KOPT-K1 (cell line): ENCODE measurements at regions not wholly inside any gene's neighbourhood (a gene's known extent, or its start where the extent isn't known, plus 50 kb on each side); places are given as distances from the start of the nearest gene placed in this dataset.
A peak's percentile ranks its signal among the peaks of the same experiment; 100 is the strongest.
"Not testable (repeated sequence)": the region's sequence is repeated elsewhere in the genome, so short reads cannot be mapped to it uniquely, and the experiment has no call there.

ENCODE experiments used
- H3K27ac ChIP-seq: fragments of 200-600 bp; sonication (generic); 2 replicates; pipeline ENCODE4 v1.5.1; 2016; ENCODE audit warnings: antibody characterized with exemption, mild to moderate bottlenecking, low read depth, low read length; ENCODE audit not compliant: poor library complexity, severe bottlenecking
- H3K36me3 ChIP-seq: fragments of 200-600 bp; sonication (generic); 2 replicates; pipeline ENCODE4 v1.5.1; 2017; ENCODE audit warnings: antibody characterized with exemption, mild to moderate bottlenecking, low read length, moderate library complexity; ENCODE audit not compliant: insufficient read depth
- H3K9me3 ChIP-seq: fragments of 200-600 bp; sonication (generic); 2 replicates; pipeline ENCODE4 v1.5.1; 2017; ENCODE audit warnings: antibody characterized with exemption, low read length, mild to moderate bottlenecking; ENCODE audit not compliant: insufficient read depth, poor library complexity, severe bottlenecking

- Histone ChIP-seq H3K36me3 (no peaks in the 10 kb centered on the region), H3K9me3 (no peaks in the 10 kb centered on the region), H3K27ac (no peak overlapping the region)
Observed at GRCh38 chr1:101185421-101185820, 51.4 kb upstream of the S1PR1 start.

- Histone ChIP-seq H3K36me3 (no peaks in the 10 kb centered on the region), H3K27ac (no peak overlapping the region), H3K9me3 (no peaks in the 10 kb centered on the region)
Observed at GRCh38 chr1:101183388-101183699, 53.5 kb upstream of the S1PR1 start.

GRCh38 chr1:101182627-101183387, 54.0 kb upstream of the S1PR1 start:
- no peak overlapping the region for H3K27ac ChIP-seq
- H3K9me3 ChIP-seq, result no peaks in the 10 kb centered on the region
- H3K36me3 ChIP-seq, result no peaks in the 10 kb centered on the region

GRCh38 chr1:101181930-101182329, 54.9 kb upstream of the S1PR1 start:
- H3K27ac ChIP-seq, result no peak overlapping the region
- no peaks in the 10 kb centered on the region for H3K9me3 ChIP-seq
- H3K36me3 ChIP-seq, result no peaks in the 10 kb centered on the region

- no peaks in the 10 kb centered on the region for H3K36me3 ChIP-seq
- peak overlapping the region; percentile 67 for H3K27ac ChIP-seq
Observed at GRCh38 chr1:101178688-101179491, 57.9 kb upstream of the S1PR1 start.

GRCh38 chr1:101178341-101178687, 58.5 kb upstream of the S1PR1 start:
- no peaks in the 10 kb centered on the region for H3K36me3 ChIP-seq
- H3K9me3 ChIP-seq, result no peaks in the 10 kb centered on the region
- H3K27ac ChIP-seq, result peak overlapping the region; percentile 67

More at GRCh38 chr1:101178688-101179491, 57.9 kb upstream of the S1PR1 start:
- no peaks in the 10 kb centered on the region for H3K9me3 ChIP-seq

- Histone ChIP-seq H3K36me3 (no peaks in the 10 kb centered on the region), H3K27ac (no peak overlapping the region), H3K9me3 (no peaks in the 10 kb centered on the region)
Observed at GRCh38 chr1:101175886-101176285, 60.9 kb upstream of the S1PR1 start.

- Histone ChIP-seq H3K27ac (no peak overlapping the region), H3K9me3 (no peaks in the 10 kb centered on the region), H3K36me3 (no peaks in the 10 kb centered on the region)
Observed at GRCh38 chr1:101175466-101175865, 61.4 kb upstream of the S1PR1 start.

GRCh38 chr1:101174722-101175121, 62.1 kb upstream of the S1PR1 start:
- no peaks in the 10 kb centered on the region for H3K36me3 ChIP-seq
- H3K27ac ChIP-seq, result no peak overlapping the region
- H3K9me3 ChIP-seq, result no peaks in the 10 kb centered on the region

GRCh38 chr1:101174298-101174697, 62.5 kb upstream of the S1PR1 start:
- not testable (repeated sequence) for H3K27ac ChIP-seq, H3K36me3 ChIP-seq, H3K9me3 ChIP-seq

GRCh38 chr1:101170506-101171050, 66.2 kb upstream of the S1PR1 start:
- Histone ChIP-seq H3K36me3 (no peaks in the 10 kb centered on the region), H3K27ac (no peak overlapping the region), H3K9me3 (no peaks in the 10 kb centered on the region)

- Histone ChIP-seq H3K36me3 (no peaks in the 10 kb centered on the region), H3K9me3 (no peaks in the 10 kb centered on the region), H3K27ac (no peak overlapping the region)
Observed at GRCh38 chr1:101167891-101168290, 68.9 kb upstream of the S1PR1 start.

- Histone ChIP-seq H3K27ac (no peak overlapping the region), H3K36me3 (no peaks in the 10 kb centered on the region), H3K9me3 (no peaks in the 10 kb centered on the region)
Observed at GRCh38 chr1:101166583-101167120, 70.2 kb upstream of the S1PR1 start.

GRCh38 chr1:101165954-101166353, 70.9 kb upstream of the S1PR1 start:
- no peaks in the 10 kb centered on the region for H3K36me3 ChIP-seq
- no peak overlapping the region for H3K27ac ChIP-seq
- peaks cover 4% of the 10 kb centered on the region for H3K9me3 ChIP-seq

GRCh38 chr1:101165532-101165931, 71.3 kb upstream of the S1PR1 start:
- Histone ChIP-seq H3K27ac (no peak overlapping the region), H3K36me3 (no peaks in the 10 kb centered on the region), H3K9me3 (peaks cover 4% of the 10 kb centered on the region)
